Ishikawa (cell line): ENCODE measurements at regions not wholly inside any gene's neighbourhood (a gene's known extent, or its start where the extent isn't known, plus 50 kb on each side); places are given as distances from the start of the nearest gene placed in this dataset.

Experiments used
- CEBPB ChIP-seq: IDR thresholded peaks from 2 replicates; pipeline ENCODE4 v1.6.1; 2012
- MAX ChIP-seq: IDR thresholded peaks from 2 replicates; pipeline ENCODE4 v1.6.1; 2012
- NFIC ChIP-seq: IDR thresholded peaks from 2 replicates; pipeline ENCODE4 v1.6.1; 2012
- USF1 ChIP-seq: IDR thresholded peaks from 2 replicates; pipeline ENCODE4 v1.6.1; 2012
- YY1 ChIP-seq: IDR thresholded peaks from 2 replicates; pipeline ENCODE4 v1.6.1; 2012; ENCODE audit warnings: low read depth

GRCh38 chr6:156713548-156713947 lies 63.6 kb upstream of the ARID1B start:
- TF ChIP-seq MAX (no peak), USF1 (no peak), CEBPB (no peak), YY1 (no peak), NFIC (no peak)
